ENCODE measurements at regions not wholly inside any gene's neighbourhood (a gene's known extent, or its start where the extent isn't known, plus 50 kb on each side); places are given as distances from the start of the nearest gene placed in this dataset.

GRCh38 chr16:82504836-82505235 lies 121.9 kb upstream of the CDH13 start:
- TF ChIP-seq, protein P1, sequence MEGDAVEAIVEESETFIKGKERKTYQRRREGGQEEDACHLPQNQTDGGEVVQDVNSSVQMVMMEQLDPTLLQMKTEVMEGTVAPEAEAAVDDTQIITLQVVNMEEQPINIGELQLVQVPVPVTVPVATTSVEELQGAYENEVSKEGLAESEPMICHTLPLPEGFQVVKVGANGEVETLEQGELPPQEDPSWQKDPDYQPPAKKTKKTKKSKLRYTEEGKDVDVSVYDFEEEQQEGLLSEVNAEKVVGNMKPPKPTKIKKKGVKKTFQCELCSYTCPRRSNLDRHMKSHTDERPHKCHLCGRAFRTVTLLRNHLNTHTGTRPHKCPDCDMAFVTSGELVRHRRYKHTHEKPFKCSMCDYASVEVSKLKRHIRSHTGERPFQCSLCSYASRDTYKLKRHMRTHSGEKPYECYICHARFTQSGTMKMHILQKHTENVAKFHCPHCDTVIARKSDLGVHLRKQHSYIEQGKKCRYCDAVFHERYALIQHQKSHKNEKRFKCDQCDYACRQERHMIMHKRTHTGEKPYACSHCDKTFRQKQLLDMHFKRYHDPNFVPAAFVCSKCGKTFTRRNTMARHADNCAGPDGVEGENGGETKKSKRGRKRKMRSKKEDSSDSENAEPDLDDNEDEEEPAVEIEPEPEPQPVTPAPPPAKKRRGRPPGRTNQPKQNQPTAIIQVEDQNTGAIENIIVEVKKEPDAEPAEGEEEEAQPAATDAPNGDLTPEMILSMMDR (IDR thresholded peaks at IDR 0.05; ENCODE audit: insufficient read depth, low read depth, low read length), result no peak
- H3K4me3 ChIP-seq (ENCODE audit: low read depth, low read length), result no peak overlapping the region
- no peaks in the 10 kb centered on the region for H3K27me3 ChIP-seq (ENCODE audit: control insufficient read depth, insufficient read depth, low read length)
- no peak for DNase-seq (ENCODE audit: low read depth)
- H3K36me3 ChIP-seq (ENCODE audit: control insufficient read depth, insufficient read depth, low read length), result no peaks in the 10 kb centered on the region
- CTCF ChIA-PET, result no interaction called here
- POLR2A ChIA-PET, result no interaction called here

- no peak for DNase-seq (ENCODE audit: low read depth)
- CTCF ChIA-PET, result no interaction called here
- H3K4me3 ChIP-seq (ENCODE audit: low read depth, low read length), result no peak overlapping the region
- POLR2A ChIA-PET, result no interaction called here
- TF ChIP-seq, protein P1 (IDR thresholded peaks at IDR 0.05; ENCODE audit: insufficient read depth, low read depth, low read length), result no peak
- H3K27me3 ChIP-seq (ENCODE audit: control insufficient read depth, insufficient read depth, low read length), result 0 out of 2 replicates have a peak, but pooled peaks cover 1% of the 10 kb centered on the region
- no peaks in the 10 kb centered on the region for H3K36me3 ChIP-seq (ENCODE audit: control insufficient read depth, insufficient read depth, low read length)
These were observed 127.5 kb upstream of the CDH13 start for GRCh38 chr16:82499302-82499701.

DNA sequence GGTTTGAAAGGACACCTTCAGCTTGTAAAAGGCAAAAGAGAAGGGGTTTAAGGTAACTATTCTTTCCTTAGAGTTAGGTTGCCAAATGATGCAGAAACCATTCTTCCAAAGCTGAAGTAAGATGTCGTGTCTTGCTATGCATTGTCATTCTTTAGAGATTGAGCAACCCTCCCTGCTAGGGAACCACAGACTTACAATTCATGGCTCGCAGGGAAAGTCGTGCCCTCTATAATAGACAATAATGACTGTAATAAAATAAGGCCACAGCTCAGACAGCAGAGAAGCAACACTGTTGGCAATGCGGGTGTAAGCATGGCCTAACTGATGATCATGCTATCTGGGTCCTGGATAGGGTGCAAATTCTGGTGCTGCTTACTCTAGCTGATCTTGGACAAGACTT lies 129.6 kb upstream of the CDH13 start:
- TF ChIP-seq, protein P1 (IDR thresholded peaks at IDR 0.05; ENCODE audit: insufficient read depth, low read depth, low read length), result no peak
- Histone ChIP-seq H3K36me3 (ENCODE audit: control insufficient read depth, insufficient read depth, low read length) (no peaks in the 10 kb centered on the region), H3K27me3 (ENCODE audit: control insufficient read depth, insufficient read depth, low read length) (0 out of 2 replicates have a peak, but pooled peaks cover 1% of the 10 kb centered on the region), H3K4me3 (ENCODE audit: low read depth, low read length) (no peak overlapping the region)
- no peak for DNase-seq (ENCODE audit: low read depth)
- CTCF ChIA-PET, result no interaction called here
- POLR2A ChIA-PET, result no interaction called here

- TF ChIP-seq, protein P1 (IDR thresholded peaks at IDR 0.05; ENCODE audit: insufficient read depth, low read depth, low read length), result no peak
- ChIA-PET CTCF (no interaction called here), POLR2A (no interaction called here)
- Histone ChIP-seq H3K36me3 (ENCODE audit: control insufficient read depth, insufficient read depth, low read length) (no peaks in the 10 kb centered on the region), H3K27me3 (ENCODE audit: control insufficient read depth, insufficient read depth, low read length) (no peaks in the 10 kb centered on the region), H3K4me3 (ENCODE audit: low read depth, low read length) (no peak overlapping the region)
- no peak for DNase-seq (ENCODE audit: low read depth)
These were observed 138.3 kb upstream of the CDH13 start for GRCh38 chr16:82488460-82488859.

GRCh38 chr16:82481455-82481854 lies 145.3 kb upstream of the CDH13 start:
- H3K36me3 ChIP-seq (ENCODE audit: control insufficient read depth, insufficient read depth, low read length), result no peaks in the 10 kb centered on the region
- no peak overlapping the region for H3K4me3 ChIP-seq (ENCODE audit: low read depth, low read length)
- TF ChIP-seq, protein P1 (IDR thresholded peaks at IDR 0.05; ENCODE audit: insufficient read depth, low read depth, low read length), result no peak
- CTCF ChIA-PET, result interaction anchor here (2.2 kb wide), 1 partner anchor 25 kb away, joined by 6 read pairs; no protein-coding TSS in a partner anchor
- POLR2A ChIA-PET, result no interaction called here
- no peaks in the 10 kb centered on the region for H3K27me3 ChIP-seq (ENCODE audit: control insufficient read depth, insufficient read depth, low read length)
- no peak for DNase-seq (ENCODE audit: low read depth)

Data from BJ (cell line).